ENCODE measurements at regions not wholly inside any gene's neighbourhood (a gene's known extent, or its start where the extent isn't known, plus 50 kb on each side); places are given as distances from the start of the nearest gene placed in this dataset.
A peak's percentile ranks its signal among the peaks of the same experiment; 100 is the strongest.

DNA sequence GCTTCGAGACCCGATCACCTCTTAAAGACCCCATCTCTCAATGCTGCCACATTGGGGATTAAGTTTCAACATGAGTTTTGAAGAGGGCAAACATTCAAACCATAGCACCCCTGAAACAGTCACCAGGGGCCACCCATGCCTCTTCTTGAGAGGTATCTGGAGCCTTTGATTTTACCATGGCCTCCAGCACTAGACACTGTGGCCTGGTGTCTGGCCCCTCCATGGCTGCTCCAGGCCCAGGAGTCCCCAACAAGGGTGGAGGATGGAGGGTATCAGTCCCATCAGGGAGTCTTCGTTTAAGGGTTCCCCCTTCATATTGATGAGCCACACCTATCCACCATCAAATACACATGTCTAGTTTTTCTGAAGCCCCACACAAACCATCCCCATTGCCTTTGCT, 66.5 kb upstream of the CDH5 start:
- 90 to 97% (median 94%) methylated on average over 3 of the region's 3 CpGs for WGBS, 5 donors
- H3K4me3 ChIP-seq, result no peak overlapping the region
- no peaks in the 10 kb centered on the region for H3K4me1 ChIP-seq
- no peaks in the 10 kb centered on the region for H3K36me3 ChIP-seq
- H3K9me3 ChIP-seq, result peaks cover 0 to 9% (median 4%) of the 10 kb centered on the region in 4 donors
- DNase-seq, result no peak
- H3K27ac ChIP-seq, result no peak overlapping the region
- TF ChIP-seq EP300 (IDR thresholded peaks at IDR 0.05) (no peak), POLR2A (IDR thresholded peaks at IDR 0.05) (no peak), POLR2AphosphoS5 (IDR thresholded peaks at IDR 0.05) (no peak)
- TF ChIP-seq, protein P1, sequence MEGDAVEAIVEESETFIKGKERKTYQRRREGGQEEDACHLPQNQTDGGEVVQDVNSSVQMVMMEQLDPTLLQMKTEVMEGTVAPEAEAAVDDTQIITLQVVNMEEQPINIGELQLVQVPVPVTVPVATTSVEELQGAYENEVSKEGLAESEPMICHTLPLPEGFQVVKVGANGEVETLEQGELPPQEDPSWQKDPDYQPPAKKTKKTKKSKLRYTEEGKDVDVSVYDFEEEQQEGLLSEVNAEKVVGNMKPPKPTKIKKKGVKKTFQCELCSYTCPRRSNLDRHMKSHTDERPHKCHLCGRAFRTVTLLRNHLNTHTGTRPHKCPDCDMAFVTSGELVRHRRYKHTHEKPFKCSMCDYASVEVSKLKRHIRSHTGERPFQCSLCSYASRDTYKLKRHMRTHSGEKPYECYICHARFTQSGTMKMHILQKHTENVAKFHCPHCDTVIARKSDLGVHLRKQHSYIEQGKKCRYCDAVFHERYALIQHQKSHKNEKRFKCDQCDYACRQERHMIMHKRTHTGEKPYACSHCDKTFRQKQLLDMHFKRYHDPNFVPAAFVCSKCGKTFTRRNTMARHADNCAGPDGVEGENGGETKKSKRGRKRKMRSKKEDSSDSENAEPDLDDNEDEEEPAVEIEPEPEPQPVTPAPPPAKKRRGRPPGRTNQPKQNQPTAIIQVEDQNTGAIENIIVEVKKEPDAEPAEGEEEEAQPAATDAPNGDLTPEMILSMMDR (IDR thresholded peaks at IDR 0.05), result no peak
- intact Hi-C loops (cut with DNase I; ENCODE audit: low total_unique reads), result no loop called here
- peaks cover 0 to 16% (median 0%) of the 10 kb centered on the region in 3 donors for H3K27me3 ChIP-seq

DNA sequence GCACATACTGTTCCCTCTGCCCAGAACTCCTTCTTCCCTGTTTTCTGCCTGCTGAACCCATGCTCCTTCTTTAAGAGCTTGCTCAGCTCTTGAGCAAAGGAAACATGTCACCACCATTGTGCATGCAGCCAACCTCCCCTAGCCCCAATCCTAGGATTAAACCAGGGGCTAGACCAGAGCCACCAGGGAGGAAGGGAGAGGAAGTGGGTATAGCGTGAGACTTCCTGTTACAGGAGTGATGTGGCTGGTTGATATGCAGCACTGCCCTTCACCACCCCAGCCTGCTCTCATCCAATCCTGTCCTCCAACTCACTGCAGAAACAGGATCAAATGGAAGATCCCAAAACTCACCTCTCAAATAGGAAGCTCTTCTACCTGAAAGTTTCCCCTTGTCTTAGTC, 67.1 kb upstream of the CDH5 start:
- no peak overlapping the region for H3K27ac ChIP-seq
- H3K36me3 ChIP-seq, result no peaks in the 10 kb centered on the region
- intact Hi-C loops (cut with DNase I; ENCODE audit: low total_unique reads), result no loop called here
- TF ChIP-seq, protein P1 (IDR thresholded peaks at IDR 0.05), result no peak
- TF ChIP-seq POLR2AphosphoS5 (IDR thresholded peaks at IDR 0.05), result no peak
- TF ChIP-seq EP300 (IDR thresholded peaks at IDR 0.05), result no peak
- TF ChIP-seq POLR2A (IDR thresholded peaks at IDR 0.05), result no peak
- DNase-seq, result no peak
- H3K4me1 ChIP-seq, result no peaks in the 10 kb centered on the region
- peaks cover 0 to 12% (median 0%) of the 10 kb centered on the region in 3 donors for H3K27me3 ChIP-seq
- WGBS, 5 donors, result 31 to 67% (median 45%) methylated on average over 1 of the region's 1 CpG
- H3K4me3 ChIP-seq, result no peak overlapping the region
- peaks cover 0 to 9% (median 4%) of the 10 kb centered on the region in 4 donors for H3K9me3 ChIP-seq

DNA sequence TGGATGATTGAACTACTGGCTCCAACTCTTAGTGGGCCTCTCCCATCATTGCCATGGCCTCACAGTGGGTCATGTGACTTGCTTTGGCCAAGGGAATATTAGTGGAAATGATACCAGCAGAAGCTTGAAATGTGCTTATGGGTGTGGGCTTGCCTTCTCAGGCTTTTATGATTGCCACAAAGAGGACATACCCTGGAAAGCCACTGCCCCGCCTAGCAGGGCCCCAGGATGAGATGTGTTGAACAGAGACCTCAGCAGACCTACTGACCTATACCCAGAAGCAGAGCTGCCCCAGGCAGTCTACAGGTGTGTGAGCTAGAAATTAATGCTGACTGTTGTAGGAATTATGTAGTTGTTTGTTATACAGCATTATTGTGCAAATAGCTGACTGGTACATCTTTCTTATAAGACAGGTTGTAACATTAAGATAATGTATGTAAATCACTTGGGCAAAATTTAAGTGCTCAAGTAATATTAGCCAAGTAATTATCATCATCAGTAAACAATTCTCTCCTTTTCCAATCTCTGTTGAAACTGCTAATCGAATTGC, 67.8 kb upstream of the CDH5 start:
- H3K4me3 ChIP-seq, result no peak overlapping the region
- WGBS, 5 donors, result 85 to 96% (median 94%) methylated on average over 2 of the region's 2 CpGs
- intact Hi-C loops (cut with DNase I; ENCODE audit: low total_unique reads), result no loop called here
- no peak overlapping the region for H3K27ac ChIP-seq
- H3K27me3 ChIP-seq, result peaks cover 0 to 14% (median 0%) of the 10 kb centered on the region in 3 donors
- no peak for DNase-seq
- peaks cover 0 to 9% (median 4%) of the 10 kb centered on the region in 4 donors for H3K9me3 ChIP-seq
- H3K4me1 ChIP-seq, result no peaks in the 10 kb centered on the region
- H3K36me3 ChIP-seq, result no peaks in the 10 kb centered on the region
- no peak for TF ChIP-seq POLR2AphosphoS5 (IDR thresholded peaks at IDR 0.05)
- no peak for TF ChIP-seq POLR2A (IDR thresholded peaks at IDR 0.05)

DNA sequence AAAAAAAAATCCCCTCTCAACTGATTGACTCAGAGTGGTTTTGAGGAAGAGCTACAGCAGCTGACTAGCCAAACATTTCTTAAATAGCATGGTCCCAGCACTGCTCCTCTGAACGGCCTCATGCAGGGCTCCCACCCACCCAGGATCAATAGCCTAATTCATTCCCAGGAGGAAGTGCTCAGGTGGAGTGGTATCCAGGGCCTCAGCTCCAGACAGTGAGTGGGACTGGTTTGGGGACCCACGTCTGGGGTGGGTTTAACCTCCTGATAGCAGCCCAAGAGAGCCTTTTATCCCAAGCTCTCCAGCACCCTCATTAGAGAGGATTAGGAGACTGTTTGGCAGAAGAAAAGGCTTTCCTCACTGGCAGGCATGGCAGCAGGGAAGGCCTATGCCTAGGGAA, 68.5 kb upstream of the CDH5 start:
- H3K27me3 ChIP-seq, result peaks cover 0 to 20% (median 0%) of the 10 kb centered on the region in 3 donors
- no peak for DNase-seq
- H3K36me3 ChIP-seq, result no peaks in the 10 kb centered on the region
- no peak for TF ChIP-seq POLR2A (IDR thresholded peaks at IDR 0.05)
- TF ChIP-seq EP300 (IDR thresholded peaks at IDR 0.05), result no peak
- no peak for TF ChIP-seq POLR2AphosphoS5 (IDR thresholded peaks at IDR 0.05)
- TF ChIP-seq, protein P1 (IDR thresholded peaks at IDR 0.05), result no peak
- intact Hi-C loops (cut with DNase I; ENCODE audit: low total_unique reads), result no loop called here
- H3K27ac ChIP-seq, result no peak overlapping the region
- H3K4me1 ChIP-seq, result no peaks in the 10 kb centered on the region
- H3K4me3 ChIP-seq, result no peak overlapping the region
- H3K9me3 ChIP-seq, result peaks cover 0 to 9% (median 4%) of the 10 kb centered on the region in 4 donors
- 31 to 68% (median 48%) methylated on average over 2 of the region's 2 CpGs for WGBS, 5 donors

DNA sequence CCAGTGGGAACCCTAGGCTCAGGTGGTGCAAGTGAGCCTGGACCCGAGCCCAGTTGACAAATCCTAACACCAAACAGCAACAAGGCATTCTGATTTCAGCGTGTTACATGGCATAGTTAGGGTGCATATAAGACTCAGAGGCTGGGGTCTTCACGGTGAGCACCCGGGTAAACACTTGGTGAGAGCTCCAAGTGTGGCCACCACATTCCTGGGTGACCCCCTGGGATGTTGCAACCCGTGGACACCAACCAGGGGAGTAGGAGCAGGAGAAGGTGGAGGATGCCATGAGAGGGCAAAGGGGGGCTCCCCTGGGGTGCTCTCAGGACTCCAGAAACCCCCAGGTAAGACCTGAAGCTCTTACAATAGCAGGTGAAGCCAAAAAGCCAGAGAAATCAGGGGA, 69.9 kb upstream of the CDH5 start:
- H3K9me3 ChIP-seq, result peaks cover 0 to 9% (median 4%) of the 10 kb centered on the region in 4 donors
- no peaks in the 10 kb centered on the region for H3K4me1 ChIP-seq
- intact Hi-C loops (cut with DNase I; ENCODE audit: low total_unique reads), result no loop called here
- peak in 1 of 2 donors; percentile 9 for DNase-seq
- H3K27ac ChIP-seq, result no peak overlapping the region
- TF ChIP-seq POLR2A (IDR thresholded peaks at IDR 0.05) (no peak), POLR2AphosphoS5 (IDR thresholded peaks at IDR 0.05) (no peak), EP300 (IDR thresholded peaks at IDR 0.05) (no peak)
- TF ChIP-seq, protein P1 (IDR thresholded peaks at IDR 0.05), result no peak
- peaks cover 0 to 27% (median 0%) of the 10 kb centered on the region in 3 donors for H3K27me3 ChIP-seq
- 72 to 83% (median 77%) methylated on average over 3 to 5 of the region's 5 CpGs for WGBS, 5 donors
- H3K4me3 ChIP-seq, result no peak overlapping the region
- no peaks in the 10 kb centered on the region for H3K36me3 ChIP-seq
